Astrocyte (in vitro differentiated cells and primary cell): ENCODE measurements at regions not wholly inside any gene's neighbourhood (a gene's known extent, or its start where the extent isn't known, plus 50 kb on each side); places are given as distances from the start of the nearest gene placed in this dataset.

Experiments used
- DNase-seq: peaks from one replicate; pipeline ENCODE4 v3.0.0-alpha.2; 2010; ENCODE audit warnings: low read depth
- FAIRE-seq: peaks from 2 replicates; lab custom pipeline; 2011; peaks lifted over from hg19 to GRCh38; lab: Jason Lieb, UNC
- H2AFZ ChIP-seq: 2 replicates; pipeline ENCODE4 v1.6.0; 2012; ENCODE audit warnings: low read depth, low read length, inconsistent platforms
- H3K27ac ChIP-seq: 2 replicates; pipeline ENCODE4 v1.5.1; 2011; ENCODE audit warnings: low read depth, low read length, inconsistent platforms
- H3K27me3 ChIP-seq: 2 replicates; pipeline ENCODE4 v1.6.0; 2011; ENCODE audit warnings: low read length, inconsistent platforms; ENCODE audit not compliant: insufficient read depth
- H3K36me3 ChIP-seq: 2 replicates; pipeline ENCODE4 v1.5.1; 2011; ENCODE audit warnings: low read length, inconsistent platforms; ENCODE audit not compliant: insufficient read depth
- H3K4me1 ChIP-seq: 2 replicates; pipeline ENCODE4 v1.5.1; 2011; ENCODE audit warnings: low read length, inconsistent platforms; ENCODE audit not compliant: insufficient read depth
- H3K4me2 ChIP-seq: 2 replicates; pipeline ENCODE4 v1.6.0; 2012; ENCODE audit warnings: low read length, inconsistent platforms
- H3K4me3 ChIP-seq: 2 replicates; pipeline ENCODE4 v1.5.1; 2011; ENCODE audit warnings: low read depth, mild to moderate bottlenecking, low read length, inconsistent platforms; ENCODE audit not compliant: insufficient read depth
- H3K79me2 ChIP-seq: 2 replicates; pipeline ENCODE4 v1.6.0; 2012; ENCODE audit warnings: mild to moderate bottlenecking, low read length, inconsistent platforms; ENCODE audit not compliant: insufficient read depth
- H3K9ac ChIP-seq: 2 replicates; pipeline ENCODE4 v1.6.0; 2012; ENCODE audit warnings: mild to moderate bottlenecking, low read length, inconsistent platforms
- H3K9me3 ChIP-seq: 2 replicates; pipeline ENCODE4 v1.5.1; 2012; ENCODE audit warnings: low read depth, mild to moderate bottlenecking, low read length, inconsistent platforms; ENCODE audit not compliant: insufficient read depth
- H4K20me1 ChIP-seq: 2 replicates; pipeline ENCODE4 v1.6.0; 2012; ENCODE audit warnings: low read length, inconsistent platforms; ENCODE audit not compliant: insufficient read depth
- H3K27ac Mint-ChIP-seq: one replicate; pipeline ENCODE4 v1.8.0; 2021; ENCODE audit warnings: mild to moderate bottlenecking, mixed read lengths; ENCODE audit not compliant: unreplicated experiment
- H3K27me3 Mint-ChIP-seq: one replicate; pipeline ENCODE4 v1.8.0; 2021; ENCODE audit warnings: low read depth, mixed read lengths; ENCODE audit not compliant: unreplicated experiment
- H3K36me3 Mint-ChIP-seq: one replicate; pipeline ENCODE4 v1.8.0; 2021; ENCODE audit warnings: low read depth, mixed read lengths; ENCODE audit not compliant: unreplicated experiment
- H3K4me1 Mint-ChIP-seq: one replicate; pipeline ENCODE4 v1.8.0; 2021; ENCODE audit warnings: low read depth, mixed read lengths; ENCODE audit not compliant: unreplicated experiment
- H3K4me3 Mint-ChIP-seq: one replicate; pipeline ENCODE4 v1.8.0; 2021; ENCODE audit warnings: mild to moderate bottlenecking, moderate library complexity, mixed read lengths; ENCODE audit not compliant: unreplicated experiment
- H3K9me3 Mint-ChIP-seq: one replicate; pipeline ENCODE4 v1.8.0; 2021; ENCODE audit warnings: mild to moderate bottlenecking, mixed read lengths; ENCODE audit not compliant: unreplicated experiment
- EZH2 ChIP-seq: IDR thresholded peaks from 2 replicates; pipeline ENCODE4 v1.6.1; 2012; ENCODE audit warnings: mild to moderate bottlenecking, low read length, inconsistent platforms; ENCODE audit not compliant: insufficient read depth
- TF ChIP-seq, protein P1 (sequence below): IDR thresholded peaks from 2 replicates; pipeline ENCODE4 v1.5.1; 2011; ENCODE audit warnings: low read depth, mild to moderate bottlenecking, inconsistent platforms, low read length, moderate library complexity; ENCODE audit not compliant: insufficient read depth

GRCh38 chr6:6798448-6798860 is 209.9 kb downstream of the LY86 start:
- Mint-ChIP-seq H3K27me3 (peaks cover 12% of the 10 kb centered on the region), H3K9me3 (no peaks in the 10 kb centered on the region), H3K4me1 (peaks cover 21% of the 10 kb centered on the region), H3K27ac (no peak overlapping the region), H3K36me3 (no peaks in the 10 kb centered on the region), H3K4me3 (no peak overlapping the region)
- H3K27me3 ChIP-seq: no peaks in the 10 kb centered on the region
- FAIRE-seq (no peak), DNase-seq (no peak)
- no peaks in the 10 kb centered on the region for H3K36me3 ChIP-seq
- H3K4me2 ChIP-seq: no peak overlapping the region
- H3K79me2 ChIP-seq: no peaks in the 10 kb centered on the region
- H3K4me1 ChIP-seq: peaks cover 3% of the 10 kb centered on the region
- no peak overlapping the region for H2AFZ ChIP-seq
- no peak overlapping the region for H3K4me3 ChIP-seq
- no peaks in the 10 kb centered on the region for H4K20me1 ChIP-seq
- H3K27ac ChIP-seq: no peak overlapping the region
- no peak overlapping the region for H3K9ac ChIP-seq
- no peaks in the 10 kb centered on the region for H3K9me3 ChIP-seq
- no peak for TF ChIP-seq EZH2
- TF ChIP-seq, protein P1, sequence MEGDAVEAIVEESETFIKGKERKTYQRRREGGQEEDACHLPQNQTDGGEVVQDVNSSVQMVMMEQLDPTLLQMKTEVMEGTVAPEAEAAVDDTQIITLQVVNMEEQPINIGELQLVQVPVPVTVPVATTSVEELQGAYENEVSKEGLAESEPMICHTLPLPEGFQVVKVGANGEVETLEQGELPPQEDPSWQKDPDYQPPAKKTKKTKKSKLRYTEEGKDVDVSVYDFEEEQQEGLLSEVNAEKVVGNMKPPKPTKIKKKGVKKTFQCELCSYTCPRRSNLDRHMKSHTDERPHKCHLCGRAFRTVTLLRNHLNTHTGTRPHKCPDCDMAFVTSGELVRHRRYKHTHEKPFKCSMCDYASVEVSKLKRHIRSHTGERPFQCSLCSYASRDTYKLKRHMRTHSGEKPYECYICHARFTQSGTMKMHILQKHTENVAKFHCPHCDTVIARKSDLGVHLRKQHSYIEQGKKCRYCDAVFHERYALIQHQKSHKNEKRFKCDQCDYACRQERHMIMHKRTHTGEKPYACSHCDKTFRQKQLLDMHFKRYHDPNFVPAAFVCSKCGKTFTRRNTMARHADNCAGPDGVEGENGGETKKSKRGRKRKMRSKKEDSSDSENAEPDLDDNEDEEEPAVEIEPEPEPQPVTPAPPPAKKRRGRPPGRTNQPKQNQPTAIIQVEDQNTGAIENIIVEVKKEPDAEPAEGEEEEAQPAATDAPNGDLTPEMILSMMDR: no peak

- peaks cover 3% of the 10 kb centered on the region for H3K4me1 ChIP-seq
- H4K20me1 ChIP-seq: no peaks in the 10 kb centered on the region
- no peak for DNase-seq
- no peak overlapping the region for H3K4me3 ChIP-seq
- Mint-ChIP-seq H3K4me1 (peaks cover 14% of the 10 kb centered on the region), H3K36me3 (no peaks in the 10 kb centered on the region), H3K9me3 (no peaks in the 10 kb centered on the region), H3K4me3 (no peak overlapping the region), H3K27ac (no peak overlapping the region), H3K27me3 (peaks cover 13% of the 10 kb centered on the region)
- H3K79me2 ChIP-seq: no peaks in the 10 kb centered on the region
- no peak overlapping the region for H3K9ac ChIP-seq
- no peak overlapping the region for H2AFZ ChIP-seq
- peaks cover 3% of the 10 kb centered on the region for H3K9me3 ChIP-seq
- TF ChIP-seq EZH2: no peak
- FAIRE-seq: no peak
- no peak overlapping the region for H3K4me2 ChIP-seq
- H3K27ac ChIP-seq: no peak overlapping the region
- no peaks in the 10 kb centered on the region for H3K27me3 ChIP-seq
- no peaks in the 10 kb centered on the region for H3K36me3 ChIP-seq
Observed at GRCh38 chr6:6801005-6801335, 212.4 kb downstream of the LY86 start.

DNA sequence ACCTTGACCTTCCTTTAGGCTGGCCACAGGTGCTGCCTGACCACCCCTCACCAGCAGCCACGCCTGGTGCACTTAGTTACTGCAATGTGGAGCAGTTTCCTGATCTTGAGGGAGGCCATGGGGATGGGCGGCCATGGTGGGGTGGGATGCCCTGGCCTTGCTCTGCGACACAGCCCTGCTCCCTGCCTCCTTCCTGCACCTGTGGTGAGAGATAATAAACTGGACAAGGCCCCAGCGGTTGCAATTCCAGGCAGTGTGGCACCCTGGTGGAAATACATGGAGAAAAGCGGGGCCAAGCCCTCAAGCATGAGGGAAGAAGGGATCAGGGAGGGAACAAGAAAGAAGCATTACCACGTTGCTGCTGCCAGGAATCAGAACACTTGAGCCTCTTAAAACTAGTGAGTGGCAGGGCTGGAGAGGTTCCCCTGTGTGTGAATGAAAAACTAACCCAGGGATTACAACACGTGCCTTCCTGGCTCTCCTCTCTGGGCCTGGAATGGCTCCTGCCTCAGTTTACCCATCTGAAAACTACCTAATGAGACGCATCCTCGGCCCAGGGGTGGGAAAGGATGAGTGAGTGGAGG is 213.2 kb downstream of the LY86 start:
- Histone ChIP-seq H3K9me3 (peaks cover 3% of the 10 kb centered on the region), H3K4me2 (no peak overlapping the region), H3K27me3 (no peaks in the 10 kb centered on the region), H4K20me1 (no peaks in the 10 kb centered on the region), H2AFZ (no peak overlapping the region), H3K4me3 (no peak overlapping the region), H3K27ac (no peak overlapping the region), H3K4me1 (peaks cover 3% of the 10 kb centered on the region), H3K36me3 (no peaks in the 10 kb centered on the region), H3K9ac (no peak overlapping the region), H3K79me2 (no peaks in the 10 kb centered on the region)
- Mint-ChIP-seq H3K4me3 (no peak overlapping the region), H3K27ac (no peak overlapping the region), H3K36me3 (no peaks in the 10 kb centered on the region), H3K4me1 (peaks cover 14% of the 10 kb centered on the region), H3K9me3 (no peaks in the 10 kb centered on the region), H3K27me3 (peaks cover 13% of the 10 kb centered on the region)
- no peak for DNase-seq
- TF ChIP-seq EZH2: no peak
- TF ChIP-seq, protein P1: no peak
- FAIRE-seq: no peak
